GM18511 (cell line): ENCODE measurements at regions not wholly inside any gene's neighbourhood (a gene's known extent, or its start where the extent isn't known, plus 50 kb on each side); places are given as distances from the start of the nearest gene placed in this dataset.
"Not testable (repeated sequence)": the region's sequence is repeated elsewhere in the genome, so short reads cannot be mapped to it uniquely, and the experiment has no call there.

ENCODE experiments used
- ATAC-seq: cut with Tn5 transposase; IDR thresholded peaks from one replicate; pipeline ENCODE4 v1.9.1; 2021; ENCODE audit warnings: mild to moderate bottlenecking, moderate library complexity; ENCODE audit not compliant: unreplicated experiment

- ATAC-seq: peak; percentile 99
Observed at GRCh38 chr5:50501491-50502228, 60.6 kb upstream of the EMB start.

- not testable (repeated sequence) for ATAC-seq
Observed at GRCh38 chr5:50513028-50513457, 72.0 kb upstream of the EMB start.

- not testable (repeated sequence) for ATAC-seq
Observed at GRCh38 chr5:50521060-50521459, 80.0 kb upstream of the EMB start.

DNA sequence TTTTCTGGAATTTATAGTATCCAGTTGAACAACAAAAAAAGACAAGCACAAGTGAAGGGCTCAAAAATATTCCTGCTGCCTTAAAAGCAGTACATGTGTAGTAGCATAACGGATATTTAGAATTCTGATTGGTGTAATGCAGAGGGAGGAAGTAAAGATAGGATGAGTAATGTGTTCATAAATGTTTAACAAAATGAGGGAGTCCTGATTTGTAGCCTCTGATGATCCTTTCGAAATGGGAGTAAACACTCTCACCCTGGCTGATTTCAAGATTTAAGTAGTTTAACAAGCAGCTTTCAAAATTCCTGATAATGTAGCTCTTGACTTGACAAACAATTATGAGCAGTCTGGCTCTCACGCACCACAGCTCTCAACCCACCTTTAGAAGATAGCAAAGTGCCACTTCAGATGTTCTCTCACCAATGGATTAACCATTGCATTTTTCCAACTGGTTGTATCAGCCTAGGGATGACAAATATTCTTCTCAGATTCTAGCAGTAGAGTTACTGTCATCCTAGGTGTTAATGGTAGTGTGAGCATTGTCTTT lies 86.5 kb upstream of the EMB start:
- not testable (repeated sequence) for ATAC-seq

DNA sequence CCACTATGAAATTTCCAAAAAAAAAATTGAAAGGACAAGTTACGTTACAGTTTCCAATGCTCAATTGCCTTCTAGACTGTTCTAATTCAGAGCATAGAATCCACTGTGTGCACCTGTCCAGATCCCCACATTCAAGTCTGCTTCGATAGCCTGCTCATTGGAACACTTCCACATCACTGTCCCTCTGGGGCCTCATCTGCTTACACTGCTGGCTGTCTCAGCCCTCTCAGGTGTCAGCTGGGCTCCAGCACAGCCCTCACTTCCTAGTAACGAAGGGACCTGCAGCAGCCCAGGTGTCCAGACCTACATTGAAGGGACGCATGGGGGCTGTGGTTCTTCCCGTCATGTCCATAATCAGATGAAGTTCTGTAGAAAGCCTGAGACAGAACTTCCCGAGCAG lies 94.3 kb upstream of the EMB start:
- ATAC-seq: no peak

DNA sequence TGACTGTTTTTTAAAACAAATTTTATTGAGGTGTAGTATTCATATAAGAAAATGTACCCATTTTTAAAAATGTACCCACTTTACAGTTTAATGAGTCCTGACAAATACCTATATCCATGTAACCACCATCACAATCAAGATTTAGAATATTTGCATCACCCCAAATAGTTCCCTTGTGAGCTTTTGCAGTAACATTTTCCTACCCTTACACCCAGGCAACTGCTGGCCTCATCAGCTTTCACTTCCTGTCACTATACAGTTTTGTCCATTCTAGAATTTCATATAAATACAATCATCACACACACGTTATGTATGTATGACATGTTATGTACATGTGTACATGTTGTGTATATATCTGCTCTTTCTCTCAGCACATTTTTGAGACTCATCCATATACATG lies 96.4 kb upstream of the EMB start:
- peak; percentile 87 for ATAC-seq

DNA sequence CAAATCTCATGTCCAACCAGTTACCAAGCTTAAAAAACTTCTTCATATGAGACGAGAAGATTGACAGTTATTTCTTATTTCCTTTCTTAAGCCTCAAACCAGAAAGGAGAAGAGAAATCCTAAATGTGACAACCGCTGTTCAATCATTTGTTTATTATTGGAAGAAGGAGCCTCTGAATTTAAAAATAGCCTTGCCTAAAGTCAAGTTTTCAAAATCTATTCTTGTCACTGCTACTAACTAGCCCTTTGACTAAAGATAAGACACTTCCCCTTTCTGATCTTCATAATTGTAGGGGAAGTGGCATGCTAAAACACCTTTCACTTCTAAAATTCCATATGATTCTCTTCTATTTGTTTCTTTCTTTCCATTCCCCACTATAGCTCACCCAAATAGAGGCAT lies 106.2 kb upstream of the EMB start:
- ATAC-seq: peak; percentile 99

DNA sequence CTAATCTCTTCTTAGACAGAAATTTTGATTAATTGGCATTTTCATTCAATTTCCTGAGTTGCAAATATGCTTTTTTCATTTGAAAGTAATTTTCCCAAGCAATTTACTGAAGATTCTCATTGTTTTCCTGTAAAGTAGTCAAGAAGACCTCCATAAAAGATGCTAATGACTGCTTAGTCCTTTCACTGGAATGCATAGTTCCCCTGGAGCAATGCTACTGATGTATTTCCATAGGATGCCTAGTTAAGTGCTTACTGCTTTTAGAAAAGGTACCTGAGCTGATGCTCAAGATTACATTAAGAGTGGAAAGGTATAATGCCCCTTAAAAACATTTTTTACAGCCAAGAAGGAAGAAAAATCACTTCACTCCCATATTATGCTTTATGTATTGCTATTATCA lies 109.2 kb upstream of the EMB start:
- no peak for ATAC-seq

GRCh38 chr5:50550993-50551392 lies 109.9 kb upstream of the EMB start:
- no peak for ATAC-seq

GRCh38 chr5:50553560-50553984 lies 112.5 kb upstream of the EMB start:
- ATAC-seq: no peak

DNA sequence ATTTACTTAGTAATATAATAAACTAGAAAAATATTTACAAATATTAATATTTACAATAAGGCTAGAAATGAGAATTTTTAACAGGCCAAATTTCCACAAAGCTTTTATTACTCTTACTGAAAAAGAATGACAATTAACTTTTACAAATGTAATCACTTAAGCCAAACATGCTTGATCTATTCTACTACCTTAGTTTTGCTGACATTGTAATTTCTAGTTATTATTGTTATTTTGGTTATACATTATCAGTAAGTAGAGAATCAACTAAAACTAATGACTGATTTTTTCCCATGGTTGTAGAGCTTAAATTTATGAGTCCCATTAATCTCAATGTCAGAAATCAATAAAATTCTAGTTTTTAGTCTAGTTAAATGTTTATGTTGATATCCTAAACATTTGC lies 107.8 kb upstream of the PARP8 start:
- not testable (repeated sequence) for ATAC-seq

- no peak for ATAC-seq
Observed at GRCh38 chr5:50559955-50560354, 106.5 kb upstream of the PARP8 start.

GRCh38 chr5:50562694-50563093 lies 103.7 kb upstream of the PARP8 start:
- ATAC-seq: no peak

GRCh38 chr5:50564079-50564478 lies 102.4 kb upstream of the PARP8 start:
- ATAC-seq: peak; percentile 89

- ATAC-seq: peak; percentile 32
Observed at GRCh38 chr5:50564558-50564957, 101.9 kb upstream of the PARP8 start.

- no peak for ATAC-seq
Observed at GRCh38 chr5:50574121-50574520, 92.3 kb upstream of the PARP8 start.

GRCh38 chr5:50575740-50576139 lies 90.7 kb upstream of the PARP8 start:
- no peak for ATAC-seq

- no peak for ATAC-seq
Observed at GRCh38 chr5:50576265-50576664, 90.2 kb upstream of the PARP8 start.

DNA sequence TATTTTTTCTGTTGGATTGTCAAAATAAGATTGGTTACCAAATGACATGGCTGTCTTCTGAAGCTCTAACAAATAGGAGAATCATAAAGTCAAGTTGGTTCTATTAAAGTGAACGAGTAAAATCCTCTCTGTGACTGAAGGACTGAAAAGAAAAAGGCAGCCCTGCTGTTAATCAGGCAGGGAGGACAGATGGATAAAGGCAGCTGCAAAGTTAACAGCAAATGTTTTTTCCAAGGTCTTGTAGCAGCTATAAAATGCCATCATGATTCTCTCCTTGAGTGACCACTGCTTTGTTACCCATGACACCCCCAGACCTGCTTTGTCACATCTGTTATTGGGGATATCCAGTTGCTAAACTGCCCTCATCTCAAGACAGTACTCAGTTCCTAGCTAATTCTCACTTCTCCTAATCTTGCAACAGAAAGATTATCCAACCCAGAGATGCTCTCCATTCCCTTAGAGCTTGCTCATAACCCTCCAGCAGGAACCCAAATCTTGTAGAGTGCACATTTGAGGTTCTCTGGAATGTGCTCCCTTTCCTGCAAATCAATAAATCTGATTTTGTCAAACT lies 89.7 kb upstream of the PARP8 start:
- ATAC-seq: peak; percentile 54

DNA sequence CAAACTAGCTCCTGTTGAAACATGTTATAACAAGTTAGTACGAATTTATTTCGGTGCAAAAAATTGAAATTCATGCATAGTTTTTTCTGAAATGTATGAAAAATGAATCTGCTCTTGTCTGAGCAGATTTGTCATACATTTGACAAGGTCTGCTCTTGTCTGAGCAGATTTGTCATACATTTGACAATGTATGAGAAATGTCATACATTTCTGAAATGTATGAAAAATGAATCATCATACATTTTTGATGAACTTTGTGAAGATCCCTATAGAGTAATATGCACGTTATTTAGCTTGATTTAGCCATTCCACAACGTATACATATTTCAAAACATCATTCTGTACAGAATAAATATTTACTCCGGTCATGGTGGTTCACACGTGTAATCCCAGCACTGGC lies 85.9 kb upstream of the PARP8 start:
- ATAC-seq: no peak

GRCh38 chr5:50581845-50582244 lies 84.6 kb upstream of the PARP8 start:
- ATAC-seq: not testable (repeated sequence)

DNA sequence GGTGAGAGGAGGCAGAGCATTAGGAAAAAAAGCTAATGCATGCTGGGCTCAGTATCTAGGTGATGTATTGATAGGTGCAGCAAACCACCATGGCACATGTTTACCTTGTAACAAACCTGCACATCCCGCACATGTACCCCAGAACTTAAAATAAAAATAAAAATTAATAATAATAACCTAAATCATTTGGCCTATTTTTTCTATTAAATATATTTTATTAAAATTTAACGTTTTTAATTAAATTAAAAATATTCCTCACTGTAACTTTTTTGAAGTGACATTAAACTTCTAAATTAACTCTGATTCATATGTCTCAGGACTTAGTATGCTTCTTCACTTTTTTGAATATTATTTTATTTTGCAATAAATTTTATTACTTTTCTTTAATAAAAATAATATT lies 83.7 kb upstream of the PARP8 start:
- ATAC-seq: no peak
